ENCODE measurements at regions not wholly inside any gene's neighbourhood (a gene's known extent, or its start where the extent isn't known, plus 50 kb on each side); places are given as distances from the start of the nearest gene placed in this dataset.

- Mint-ChIP-seq H3K27me3 (ENCODE audit: low read depth) (no peaks in the 10 kb centered on the region), H3K4me1 (no peaks in the 10 kb centered on the region), H3K36me3 (ENCODE audit: insufficient read depth in 1 of 3, low read depth in 3 of 3) (no peaks in the 10 kb centered on the region), H3K27ac (no peak overlapping the region), H3K9me3 (no peaks in the 10 kb centered on the region), H3K4me3 (no peak overlapping the region)
- Histone ChIP-seq H3K9me3 (ENCODE audit: control insufficient read depth, low read depth, low read length) (no peaks in the 10 kb centered on the region), H3K79me1 (ENCODE audit: insufficient read depth, low read depth, low read length, poor library complexity, severe bottlenecking) (no peaks in the 10 kb centered on the region), H4K20me1 (ENCODE audit: control insufficient read depth, insufficient read depth, insufficient read length) (no peaks in the 10 kb centered on the region), H3K14ac (ENCODE audit: insufficient read depth, low read length) (no peak overlapping the region), H3K18ac (ENCODE audit: insufficient read length, low read depth, low read length) (no peak overlapping the region), H2BK15ac (ENCODE audit: low read depth, low read length) (no peak overlapping the region), H2BK20ac (ENCODE audit: low read depth, low read length, poor library complexity, severe bottlenecking) (no peak overlapping the region), H3K4ac (ENCODE audit: low read depth, low read length) (no peak overlapping the region), H2AFZ (ENCODE audit: low read length) (no peak overlapping the region), H2BK120ac (ENCODE audit: low read depth, low read length, poor library complexity, severe bottlenecking) (no peak overlapping the region), H2BK12ac (ENCODE audit: insufficient read length, low read depth, low read length) (no peak overlapping the region), H3K23ac (ENCODE audit: insufficient read length, low read depth, low read length) (no peak overlapping the region), H3T11ph (ENCODE audit: low read length) (no peak overlapping the region), H3K27ac (ENCODE audit: insufficient read length, low read depth, low read length) (no peak overlapping the region), H3K56ac (ENCODE audit: insufficient read length, low read depth, low read length) (no peak overlapping the region), H3K79me2 (ENCODE audit: insufficient read depth, low read length) (no peaks in the 10 kb centered on the region), H3K27me3 (ENCODE audit: insufficient read depth, low read length) (no peaks in the 10 kb centered on the region), H3K23me2 (ENCODE audit: insufficient read length, low read depth, low read length, poor library complexity, severe bottlenecking) (no peaks in the 10 kb centered on the region), H3K9ac (ENCODE audit: extremely low read depth, insufficient read length, low read length) (no peak overlapping the region), H4K5ac (ENCODE audit: insufficient read length, low read depth, low read length) (no peak overlapping the region), H2AK5ac (ENCODE audit: insufficient read length, low read length) (no peak overlapping the region), H4K91ac (ENCODE audit: insufficient read length, low read depth, low read length) (no peak overlapping the region), H2BK5ac (ENCODE audit: insufficient read length, low read length) (no peak overlapping the region), H3K4me2 (ENCODE audit: insufficient read depth, insufficient read length, low read length) (no peak overlapping the region), H3K4me1 (ENCODE audit: insufficient read depth, low read length) (no peaks in the 10 kb centered on the region), H4K8ac (replicated peaks; ENCODE audit: insufficient read length, low read depth, low read length) (no peak overlapping the region)
- no peak for TF ChIP-seq CTCF (conservative IDR thresholded peaks at IDR 0.05)
- DNase-seq: no peak
- no CpG with 5 or more reads among the region's 2 CpGs for WGBS (ENCODE audit: extremely low coverage, insufficient read length, low lambda C conversion rate)
These were observed 488.3 kb downstream of the PCDH17 start for GRCh38 chr13:58119804-58120203.
